Heart left ventricle (tissue), 16 donors: ENCODE measurements at regions not wholly inside any gene's neighbourhood (a gene's known extent, or its start where the extent isn't known, plus 50 kb on each side); places are given as distances from the start of the nearest gene placed in this dataset.

Experiments used
- ATAC-seq, 4 donors: fragments of 200-7000 bp; cut with Tn5 transposase; one replicate each; pipeline ENCODE4 v1.9.1; 2020 to 2022; ENCODE audit warnings: moderate library complexity in 4 of 4, mild to moderate bottlenecking in 3 of 4, moderate number of reproducible peaks in 1 of 4
- DNase-seq, 5 donors: peaks; one replicate each; pipeline ENCODE4 v3.0.0-alpha.2; 2020
- H3K27ac ChIP-seq, 12 donors: fragments of 200-600 bp; sonication (generic) in 4 of 12; one replicate each; pipeline versions ENCODE4 v1.5.0 to v1.8.0; 2016 to 2022; ENCODE audit warnings: mild to moderate bottlenecking in 2 of 12
- H3K27me3 ChIP-seq, 9 donors: fragments of 200-600 bp; sonication (generic) in 2 of 9; one replicate each; pipeline versions ENCODE4 v1.5.1 to v1.8.0; 2016 to 2022; ENCODE audit warnings: mild to moderate bottlenecking in 3 of 9
- H3K36me3 ChIP-seq, 9 donors: fragments of 200-600 bp; sonication (generic) in 2 of 9; one replicate each; pipeline versions ENCODE4 v1.5.0 to v1.8.0; 2018 to 2022; ENCODE audit warnings: mild to moderate bottlenecking in 2 of 9
- H3K4me1 ChIP-seq, 12 donors: fragments of 200-600 bp; sonication (generic) in 4 of 12; one replicate each; pipeline versions ENCODE4 v1.5.0 to v1.8.0; 2016 to 2022; ENCODE audit warnings: mild to moderate bottlenecking in 3 of 12
- H3K4me3 ChIP-seq, 12 donors: fragments of 200-600 bp; sonication (generic) in 4 of 12; one replicate each; pipeline versions ENCODE4 v1.5.0 to v1.8.0; 2017 to 2022; ENCODE audit warnings: mild to moderate bottlenecking in 9 of 12, moderate library complexity in 4 of 12
- H3K9me3 ChIP-seq, 12 donors: fragments of 200-600 bp; sonication (generic) in 4 of 12; one replicate each; pipeline versions ENCODE4 v1.5.0 to v1.8.0; 2016 to 2022; ENCODE audit warnings: mild to moderate bottlenecking in 1 of 12
- POLR2A ChIP-seq, 2 donors: fragments of 450-650 bp; IDR thresholded peaks; one replicate each; pipeline ENCODE4 v1.6.1; 2017; ENCODE audit warnings: antibody characterized with exemption in 2 of 2, mild to moderate bottlenecking in 2 of 2, moderate library complexity in 2 of 2
- WGBS, 4 donors: extraction: QIAGEN DNeasy Blood & Tissue Kit in 2 of 4; methylation state at CpG; one replicate each; pipeline versions ENCODE4 v1.1.5 to v1.1.7; 2013 to 2018; 5-methylcytosine and 5-hydroxymethylcytosine counted together
- intact Hi-C, 10 donors: fragments of 100-400 bp; cut with DNase I; formaldehyde crosslinking; loops; one replicate each; pipeline versions ENCODE4 v1.11.1 to v1.14.2; 2022
- TF ChIP-seq, protein P1 (sequence below), 12 donors: fragments of 200-600 bp; sonication (generic) in 4 of 12; IDR thresholded peaks; one replicate each; pipeline versions ENCODE4 v1.5.0 to v1.8.0; 2018 to 2022; ENCODE audit warnings: antibody characterized with exemption in 12 of 12, mild to moderate bottlenecking in 5 of 12
- donor health status: ischemic (EF 13 %, LVEDD 7.1; RV severe dilation, severe dysfunction).
- donor health status: healthy with polysubstance abuse.
- donor health status: DM: no; HTN: yes; CAD: no.
- donor health status: DM: no; HTN: no; CAD: no.
- donor health status: ischemic (EF 25% LVEDD 6.9; RV normal size, moderate dysfunction).
- donor health status: ischemic (EF 25% LVEDD 5.7; RV mildly dilated, moderate dysfunction).
- donor health status: healthy.
- donor health status: DM: yes; HTN: yes; CAD: no.
- donor health status: ischemic (EF 35%, LVEDD 5.7; RV mildly dilated, moderate dysfunction).
- donor health status: nonischemic (EF 11% LVEDD 7.7; RV severe dilation, severe dysfunction).
- donor health status: DM: yes; HTN: yes; CAD: no.
- donor health status: PGD.
- donor health status: ischemic (EF 29% LVEDD 5.4; RV normal size, mild dysfunction).
- donor health status: nonischemic (EF 23%, LVEDD 6.1; RV moderate dilation, normal function).

DNA sequence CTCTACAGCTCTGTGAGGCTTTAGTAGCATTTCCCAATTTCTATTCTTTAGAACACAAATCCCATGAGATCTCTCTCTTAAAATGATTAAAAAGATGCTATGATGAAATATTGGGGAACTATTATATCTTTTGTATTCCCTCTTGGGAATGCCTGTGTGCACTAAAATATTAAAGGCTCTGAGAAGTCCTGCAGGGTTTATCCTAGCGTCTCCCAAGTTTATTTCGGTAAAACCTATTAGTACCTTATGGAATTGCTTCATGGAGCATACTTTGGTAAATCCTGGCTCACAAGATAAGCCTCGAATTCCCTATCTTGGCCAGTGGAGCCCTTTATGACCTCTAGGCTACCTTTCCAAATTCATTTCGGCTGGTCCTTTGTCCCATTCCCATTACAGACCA, 306.8 kb downstream of the VRK1 start:
- ATAC-seq (no peak), DNase-seq (no peak)
- Histone ChIP-seq H3K9me3 (peaks cover 0 to 4% (median 0%) of the 10 kb centered on the region in 12 donors), H3K4me3 (no peak overlapping the region), H3K27ac (no peak overlapping the region), H3K4me1 (no peaks in the 10 kb centered on the region), H3K36me3 (no peaks in the 10 kb centered on the region), H3K27me3 (peaks cover 0 to 11% (median 0%) of the 10 kb centered on the region in 9 donors)
- TF ChIP-seq POLR2A (IDR thresholded peaks at IDR 0.05): no peak
- TF ChIP-seq, protein P1, sequence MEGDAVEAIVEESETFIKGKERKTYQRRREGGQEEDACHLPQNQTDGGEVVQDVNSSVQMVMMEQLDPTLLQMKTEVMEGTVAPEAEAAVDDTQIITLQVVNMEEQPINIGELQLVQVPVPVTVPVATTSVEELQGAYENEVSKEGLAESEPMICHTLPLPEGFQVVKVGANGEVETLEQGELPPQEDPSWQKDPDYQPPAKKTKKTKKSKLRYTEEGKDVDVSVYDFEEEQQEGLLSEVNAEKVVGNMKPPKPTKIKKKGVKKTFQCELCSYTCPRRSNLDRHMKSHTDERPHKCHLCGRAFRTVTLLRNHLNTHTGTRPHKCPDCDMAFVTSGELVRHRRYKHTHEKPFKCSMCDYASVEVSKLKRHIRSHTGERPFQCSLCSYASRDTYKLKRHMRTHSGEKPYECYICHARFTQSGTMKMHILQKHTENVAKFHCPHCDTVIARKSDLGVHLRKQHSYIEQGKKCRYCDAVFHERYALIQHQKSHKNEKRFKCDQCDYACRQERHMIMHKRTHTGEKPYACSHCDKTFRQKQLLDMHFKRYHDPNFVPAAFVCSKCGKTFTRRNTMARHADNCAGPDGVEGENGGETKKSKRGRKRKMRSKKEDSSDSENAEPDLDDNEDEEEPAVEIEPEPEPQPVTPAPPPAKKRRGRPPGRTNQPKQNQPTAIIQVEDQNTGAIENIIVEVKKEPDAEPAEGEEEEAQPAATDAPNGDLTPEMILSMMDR (IDR thresholded peaks at IDR 0.05): no peak
- WGBS, 4 donors: 71 to 80% (median 77%) methylated on average over 4 of the region's 4 CpGs
- intact Hi-C loops: no loop called here

DNA sequence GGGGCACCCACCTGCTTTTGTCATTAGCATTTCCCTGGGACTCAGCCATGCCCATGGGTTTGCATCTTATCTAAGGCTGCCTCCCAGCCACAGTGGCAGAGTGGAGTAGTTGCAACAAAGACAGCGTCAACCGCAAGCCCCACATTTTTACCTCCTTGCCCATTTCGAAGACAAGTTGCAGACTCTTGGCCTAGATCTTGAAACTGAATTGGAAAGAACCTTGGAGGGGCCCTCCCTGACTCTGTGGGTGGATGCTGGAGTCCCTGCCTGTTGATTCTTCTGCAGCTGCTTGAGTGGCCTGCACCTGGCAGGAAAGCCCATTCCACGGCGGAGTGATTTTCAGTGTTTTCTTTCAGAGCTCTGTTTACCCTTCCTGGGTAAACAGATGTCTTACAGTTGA, 309.0 kb downstream of the VRK1 start:
- WGBS, 4 donors: 78 to 81% (median 80%) methylated on average over 5 of the region's 5 CpGs
- intact Hi-C loops: no loop called here
- TF ChIP-seq, protein P1 (IDR thresholded peaks at IDR 0.05): no peak
- H3K9me3 ChIP-seq: peaks cover 0 to 11% (median 2%) of the 10 kb centered on the region in 12 donors
- H3K4me1 ChIP-seq: no peaks in the 10 kb centered on the region
- H3K27ac ChIP-seq: no peak overlapping the region
- H3K4me3 ChIP-seq: no peak overlapping the region
- DNase-seq (no peak), ATAC-seq (no peak)
- H3K27me3 ChIP-seq: peaks cover 0 to 5% (median 0%) of the 10 kb centered on the region in 9 donors
- H3K36me3 ChIP-seq: no peaks in the 10 kb centered on the region

DNA sequence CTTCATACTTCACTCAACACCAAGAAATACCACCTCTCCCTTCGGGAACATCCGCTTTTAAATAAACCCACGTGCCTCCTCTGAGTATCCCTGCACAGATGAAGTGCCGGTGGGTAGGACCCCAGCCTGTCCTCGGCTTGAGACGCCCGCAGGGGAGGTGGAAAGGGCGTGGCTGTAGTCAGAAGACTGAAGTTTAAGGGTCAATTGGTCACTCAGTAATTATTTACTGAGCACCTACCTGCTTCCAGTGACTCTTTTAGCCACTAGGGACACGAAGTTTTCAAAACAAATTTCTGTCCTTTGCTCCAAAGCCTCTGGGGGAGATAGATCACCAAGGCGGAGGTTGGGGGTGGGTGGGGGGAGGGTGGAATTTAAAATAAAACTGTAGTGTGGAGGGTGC, 309.4 kb downstream of the VRK1 start:
- Histone ChIP-seq H3K4me3 (no peak overlapping the region), H3K27me3 (peaks cover 0 to 1% (median 0%) of the 10 kb centered on the region in 9 donors), H3K36me3 (no peaks in the 10 kb centered on the region), H3K4me1 (no peaks in the 10 kb centered on the region), H3K9me3 (peaks cover 0 to 11% (median 2%) of the 10 kb centered on the region in 12 donors), H3K27ac (no peak overlapping the region)
- WGBS, 4 donors: 69 to 76% (median 74%) methylated on average over 10 of the region's 10 CpGs
- DNase-seq (no peak), ATAC-seq (no peak)
- no peak for TF ChIP-seq POLR2A (IDR thresholded peaks at IDR 0.05)
- TF ChIP-seq, protein P1 (IDR thresholded peaks at IDR 0.05): no peak
- intact Hi-C loops: no loop called here

DNA sequence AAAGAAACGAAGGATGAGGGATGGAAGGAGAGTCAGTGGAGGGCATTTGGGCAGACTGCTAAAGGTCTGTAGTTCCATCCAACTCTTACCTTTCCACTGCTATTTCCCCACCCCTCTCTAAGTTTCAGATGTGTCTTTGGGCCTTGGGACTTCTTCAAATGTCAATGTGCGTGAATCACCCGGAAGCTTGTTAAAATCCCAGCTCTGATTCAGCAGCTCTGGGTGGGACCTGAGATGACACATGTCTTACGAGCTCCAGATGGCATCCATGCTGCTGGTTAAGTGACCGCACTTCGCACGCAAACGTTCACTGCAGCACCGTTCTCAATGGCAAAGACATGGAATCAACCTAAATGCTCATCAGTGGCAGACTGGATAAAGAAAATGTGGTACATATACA, 309.9 kb downstream of the VRK1 start:
- TF ChIP-seq, protein P1 (IDR thresholded peaks at IDR 0.05): no peak
- TF ChIP-seq POLR2A (IDR thresholded peaks at IDR 0.05): no peak
- H3K4me3 ChIP-seq: no peak overlapping the region
- intact Hi-C loops: no loop called here
- DNase-seq (no peak), ATAC-seq (no peak)
- H3K27ac ChIP-seq: no peak overlapping the region
- 85 to 88% (median 87%) methylated on average over 9 of the region's 9 CpGs for WGBS, 4 donors
- no peaks in the 10 kb centered on the region for H3K4me1 ChIP-seq
- H3K9me3 ChIP-seq: peaks cover 0 to 11% (median 2%) of the 10 kb centered on the region in 12 donors
- H3K36me3 ChIP-seq: no peaks in the 10 kb centered on the region
- H3K27me3 ChIP-seq: peaks cover 0 to 5% (median 0%) of the 10 kb centered on the region in 9 donors
